ENCODE measurements at regions not wholly inside any gene's neighbourhood (a gene's known extent, or its start where the extent isn't known, plus 50 kb on each side); places are given as distances from the start of the nearest gene placed in this dataset.

DNA sequence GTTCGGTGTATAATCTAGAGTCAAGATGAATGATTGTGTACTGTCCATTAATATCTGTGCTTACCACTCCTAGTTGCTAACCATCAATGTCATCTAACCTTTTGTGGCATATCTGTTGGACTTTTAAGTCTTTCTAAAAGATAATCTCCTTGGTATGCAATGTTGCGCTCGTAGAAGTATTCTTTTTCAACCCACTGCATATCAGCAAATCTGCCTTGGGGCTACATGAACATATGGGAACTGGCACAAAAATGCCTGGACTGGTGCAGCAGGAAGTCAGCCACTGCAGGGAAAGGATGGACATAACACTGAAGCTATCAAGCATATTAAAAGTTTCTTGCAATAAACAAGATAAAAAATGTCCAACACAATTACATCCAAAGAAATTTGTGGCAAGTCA is 124.3 kb upstream of the SLC38A4 start:
- DNase-seq = peak; percentile 72 to 87
- Histone ChIP-seq H3K4me3 (no peak overlapping the region), H3K36me3 (ENCODE audit: low read depth) (no peaks in the 10 kb centered on the region), H3K27ac (no peak overlapping the region), H3K27me3 (ENCODE audit: insufficient read depth, low read depth) (no peaks in the 10 kb centered on the region), H3K79me2 (ENCODE audit: low read depth) (no peaks in the 10 kb centered on the region), H3K9me3 (ENCODE audit: insufficient read depth, low read depth) (no peaks in the 10 kb centered on the region), H3K9me2 (ENCODE audit: insufficient read depth) (no peaks in the 10 kb centered on the region), H4K20me1 (ENCODE audit: insufficient read depth) (no peaks in the 10 kb centered on the region), H3K4me2 (no peak overlapping the region), H3K4me1 (replicated peaks; ENCODE audit: insufficient read depth) (peaks cover 14% of the 10 kb centered on the region), H3F3A (ENCODE audit: insufficient read depth, low read depth) (peaks cover 8% of the 10 kb centered on the region; the same call in 1 of the 2 replicates), H2AFZ (no peak overlapping the region)
- BruUV-seq (replicated peaks) = no TSS peak
- ChIA-PET POLR2A (ENCODE audit: unreplicated experiment) (interaction anchor here (0.6 to 0.7 kb wide), 3 partner anchors 12 to 1681 kb away, joined by 3 to 8 read pairs (median 3); no protein-coding TSS in a partner anchor), CTCF (interaction anchor here (0.7 kb wide), 1 partner anchor 68 kb away, joined by 3 read pairs; no protein-coding TSS in a partner anchor)
- TF ChIP-seq EZH2 (IDR thresholded peaks at IDR 0.05; ENCODE audit: low read depth) = no peak
- TF ChIP-seq, protein P1, sequence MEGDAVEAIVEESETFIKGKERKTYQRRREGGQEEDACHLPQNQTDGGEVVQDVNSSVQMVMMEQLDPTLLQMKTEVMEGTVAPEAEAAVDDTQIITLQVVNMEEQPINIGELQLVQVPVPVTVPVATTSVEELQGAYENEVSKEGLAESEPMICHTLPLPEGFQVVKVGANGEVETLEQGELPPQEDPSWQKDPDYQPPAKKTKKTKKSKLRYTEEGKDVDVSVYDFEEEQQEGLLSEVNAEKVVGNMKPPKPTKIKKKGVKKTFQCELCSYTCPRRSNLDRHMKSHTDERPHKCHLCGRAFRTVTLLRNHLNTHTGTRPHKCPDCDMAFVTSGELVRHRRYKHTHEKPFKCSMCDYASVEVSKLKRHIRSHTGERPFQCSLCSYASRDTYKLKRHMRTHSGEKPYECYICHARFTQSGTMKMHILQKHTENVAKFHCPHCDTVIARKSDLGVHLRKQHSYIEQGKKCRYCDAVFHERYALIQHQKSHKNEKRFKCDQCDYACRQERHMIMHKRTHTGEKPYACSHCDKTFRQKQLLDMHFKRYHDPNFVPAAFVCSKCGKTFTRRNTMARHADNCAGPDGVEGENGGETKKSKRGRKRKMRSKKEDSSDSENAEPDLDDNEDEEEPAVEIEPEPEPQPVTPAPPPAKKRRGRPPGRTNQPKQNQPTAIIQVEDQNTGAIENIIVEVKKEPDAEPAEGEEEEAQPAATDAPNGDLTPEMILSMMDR (conservative IDR thresholded peaks at IDR 0.05) = no peak
- intact Hi-C loops (cut with micrococcal nuclease; ENCODE audit: unreplicated experiment) = loop anchor here (1.0 to 10.0 kb wide), 4 partner anchors 9 to 958 kb away; partner anchors contain the start of gene SCAF11

DNA sequence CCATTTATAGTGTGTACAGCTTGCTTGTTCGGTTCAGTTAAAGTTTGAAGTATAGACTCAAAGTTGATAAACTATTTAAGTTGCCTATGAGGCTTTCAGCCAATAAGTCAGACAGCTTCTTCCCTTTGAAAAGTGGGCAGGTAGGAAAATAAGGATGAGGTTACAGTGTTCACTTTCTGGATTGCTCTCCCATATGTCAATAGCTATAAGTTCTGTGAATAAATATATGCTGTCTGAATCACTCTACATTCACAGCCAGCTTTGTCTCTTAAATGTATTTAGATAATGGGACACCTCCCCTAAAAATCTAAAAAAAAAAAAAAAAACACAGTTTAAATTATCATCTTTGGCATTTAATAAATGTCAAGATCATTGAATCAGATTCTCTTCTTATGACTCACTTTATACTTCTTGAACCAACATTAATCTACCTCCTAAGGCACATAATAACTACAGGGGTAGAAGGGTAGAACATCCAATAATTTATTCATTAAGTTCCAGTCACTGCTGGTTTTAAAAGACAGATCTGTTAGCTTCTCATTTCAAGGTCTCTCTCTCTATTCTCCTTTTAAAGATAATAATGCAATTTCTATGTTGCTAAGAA is 126.4 kb upstream of the PCED1B start:
- Histone ChIP-seq H3K27ac (no peak overlapping the region), H3K36me3 (ENCODE audit: low read depth) (no peaks in the 10 kb centered on the region), H3K9me2 (ENCODE audit: insufficient read depth) (no peaks in the 10 kb centered on the region), H3K27me3 (ENCODE audit: insufficient read depth, low read depth) (no peaks in the 10 kb centered on the region), H3F3A (ENCODE audit: insufficient read depth, low read depth) (peaks cover 8% of the 10 kb centered on the region; the same call in 1 of the 2 replicates), H3K9me3 (ENCODE audit: insufficient read depth, low read depth) (peaks cover 6% of the 10 kb centered on the region), H3K4me2 (no peak overlapping the region), H2AFZ (no peak overlapping the region), H3K79me2 (ENCODE audit: low read depth) (no peaks in the 10 kb centered on the region), H4K20me1 (ENCODE audit: insufficient read depth) (no peaks in the 10 kb centered on the region), H3K4me1 (replicated peaks; ENCODE audit: insufficient read depth) (peaks cover 14% of the 10 kb centered on the region), H3K4me3 (no peak overlapping the region)
- TF ChIP-seq, protein P1 (conservative IDR thresholded peaks at IDR 0.05) = no peak
- TF ChIP-seq EZH2 (IDR thresholded peaks at IDR 0.05; ENCODE audit: low read depth) = no peak
- ChIA-PET CTCF (interaction anchor here (0.6 kb wide), 1 partner anchor 41 kb away, joined by 4 read pairs; no protein-coding TSS in a partner anchor), POLR2A (ENCODE audit: unreplicated experiment) (interaction anchor here (0.6 kb wide), 2 partner anchors 9 to 11 kb away, joined by 5 read pairs; no protein-coding TSS in a partner anchor)
- intact Hi-C loops (cut with micrococcal nuclease; ENCODE audit: unreplicated experiment) = loop anchor here (5.0 to 10.0 kb wide), 2 partner anchors 398 to 961 kb away; partner anchors contain the start of gene SCAF11
- no TSS peak for BruUV-seq (replicated peaks)
- no peak for DNase-seq

DNA sequence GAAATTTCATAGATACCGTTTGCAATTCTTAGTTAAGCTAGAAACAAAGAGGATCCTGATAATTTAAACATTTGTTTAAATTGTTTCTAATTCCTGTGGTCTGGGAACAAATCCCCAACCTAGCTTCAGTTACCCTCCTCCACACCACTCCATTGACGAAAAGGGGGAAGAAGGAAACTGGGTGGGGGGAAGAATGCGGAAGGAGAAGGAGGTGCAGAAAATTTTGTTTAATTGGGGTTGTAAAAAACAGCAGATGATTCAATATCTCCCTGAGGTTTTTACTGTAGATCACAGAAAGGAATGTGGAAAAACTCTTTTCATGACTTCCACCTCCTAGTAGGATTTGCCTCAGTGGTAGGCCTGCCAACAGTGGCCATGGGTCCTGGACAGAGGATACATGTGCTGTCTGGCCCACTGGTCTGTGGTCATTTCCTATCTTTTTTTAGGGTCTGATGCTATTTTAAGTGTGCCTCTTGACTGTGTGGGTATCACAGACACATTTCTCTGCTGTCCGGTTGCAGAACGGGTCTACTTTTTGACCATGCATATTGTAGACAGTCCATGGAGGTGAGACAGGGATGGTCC is 122.9 kb upstream of the PCED1B start:
- Histone ChIP-seq H3K36me3 (ENCODE audit: low read depth) (no peaks in the 10 kb centered on the region), H3K79me2 (ENCODE audit: low read depth) (no peaks in the 10 kb centered on the region), H3K9me2 (ENCODE audit: insufficient read depth) (no peaks in the 10 kb centered on the region), H4K20me1 (ENCODE audit: insufficient read depth) (no peaks in the 10 kb centered on the region), H3K9me3 (ENCODE audit: insufficient read depth, low read depth) (peaks cover 16% of the 10 kb centered on the region), H3K27me3 (ENCODE audit: insufficient read depth, low read depth) (no peaks in the 10 kb centered on the region), H3F3A (ENCODE audit: insufficient read depth, low read depth) (peaks cover 18% of the 10 kb centered on the region), H3K4me3 (no peak overlapping the region), H3K27ac (no peak overlapping the region), H3K4me2 (no peak overlapping the region), H2AFZ (no peak overlapping the region), H3K4me1 (replicated peaks; ENCODE audit: insufficient read depth) (peaks cover 24% of the 10 kb centered on the region)
- POLR2A ChIA-PET (ENCODE audit: unreplicated experiment) = no interaction called here
- TF ChIP-seq, protein P1 (conservative IDR thresholded peaks at IDR 0.05) = no peak
- no peak for TF ChIP-seq EZH2 (IDR thresholded peaks at IDR 0.05; ENCODE audit: low read depth)
- CTCF ChIA-PET = no interaction called here
- DNase-seq = no peak
- intact Hi-C loops (cut with micrococcal nuclease; ENCODE audit: unreplicated experiment) = loop anchor here (10.0 kb wide), 1 partner anchor 402 kb away; no protein-coding TSS in a partner anchor
- BruUV-seq (replicated peaks) = no TSS peak
